HG03565 (cell line): ENCODE measurements at regions not wholly inside any gene's neighbourhood (a gene's known extent, or its start where the extent isn't known, plus 50 kb on each side); places are given as distances from the start of the nearest gene placed in this dataset.

Experiments
- ATAC-seq: cut with Tn5 transposase; IDR thresholded peaks from one replicate; pipeline ENCODE4 v1.9.1; 2021; ENCODE audit warnings: mild to moderate bottlenecking, moderate library complexity; ENCODE audit not compliant: unreplicated experiment

- ATAC-seq, result no peak
These were observed 958.4 kb downstream of the TYW1 start for GRCh38 chr7:67955061-67955460.

GRCh38 chr7:67962863-67963262 lies 966.2 kb downstream of the TYW1 start:
- no peak for ATAC-seq

GRCh38 chr7:67976490-67976889 lies 979.9 kb downstream of the TYW1 start:
- no peak for ATAC-seq

GRCh38 chr7:67983486-67983885 lies 986.9 kb downstream of the TYW1 start:
- ATAC-seq, result no peak

- ATAC-seq, result no peak
These were observed 987.7 kb downstream of the TYW1 start for GRCh38 chr7:67984326-67984725.

- no peak for ATAC-seq
These were observed 992.5 kb downstream of the TYW1 start for GRCh38 chr7:67989142-67989541.

- no peak for ATAC-seq
These were observed 993.4 kb downstream of the TYW1 start for GRCh38 chr7:67990003-67990402.

GRCh38 chr7:67990716-67991115 lies 994.1 kb downstream of the TYW1 start:
- ATAC-seq, result no peak

GRCh38 chr7:67992287-67992686 lies 995.7 kb downstream of the TYW1 start:
- no peak for ATAC-seq

- ATAC-seq, result no peak
These were observed 1009.4 kb downstream of the TYW1 start for GRCh38 chr7:68005992-68006391.

GRCh38 chr7:68006619-68007018 lies 1010.0 kb downstream of the TYW1 start:
- no peak for ATAC-seq

- ATAC-seq, result no peak
These were observed 1013.1 kb downstream of the TYW1 start for GRCh38 chr7:68009716-68010115.

GRCh38 chr7:68014031-68014736 lies 1017.6 kb downstream of the TYW1 start:
- no peak for ATAC-seq

- no peak for ATAC-seq
These were observed 1018.7 kb downstream of the TYW1 start for GRCh38 chr7:68015122-68015977.

- ATAC-seq, result no peak
These were observed 1019.4 kb downstream of the TYW1 start for GRCh38 chr7:68015978-68016532.

GRCh38 chr7:68020102-68020501 lies 1023.5 kb downstream of the TYW1 start:
- no peak for ATAC-seq

- ATAC-seq, result no peak
These were observed 1028.7 kb downstream of the TYW1 start for GRCh38 chr7:68025369-68025768.

GRCh38 chr7:68030530-68030929 lies 1033.9 kb downstream of the TYW1 start:
- ATAC-seq, result no peak

GRCh38 chr7:68031180-68031943 lies 1034.7 kb downstream of the TYW1 start:
- no peak for ATAC-seq

- ATAC-seq, result no peak
These were observed 1042.1 kb downstream of the TYW1 start for GRCh38 chr7:68038621-68039314.

GRCh38 chr7:68041554-68041953 lies 1044.9 kb downstream of the TYW1 start:
- ATAC-seq, result no peak
